GDM1 (cell line): ENCODE measurements at regions not wholly inside any gene's neighbourhood (a gene's known extent, or its start where the extent isn't known, plus 50 kb on each side); places are given as distances from the start of the nearest gene placed in this dataset.

Experiments used
- DNase-seq: peaks from one replicate; lab custom pipeline; 2025; lab: John Stamatoyannopoulos, UW

DNA sequence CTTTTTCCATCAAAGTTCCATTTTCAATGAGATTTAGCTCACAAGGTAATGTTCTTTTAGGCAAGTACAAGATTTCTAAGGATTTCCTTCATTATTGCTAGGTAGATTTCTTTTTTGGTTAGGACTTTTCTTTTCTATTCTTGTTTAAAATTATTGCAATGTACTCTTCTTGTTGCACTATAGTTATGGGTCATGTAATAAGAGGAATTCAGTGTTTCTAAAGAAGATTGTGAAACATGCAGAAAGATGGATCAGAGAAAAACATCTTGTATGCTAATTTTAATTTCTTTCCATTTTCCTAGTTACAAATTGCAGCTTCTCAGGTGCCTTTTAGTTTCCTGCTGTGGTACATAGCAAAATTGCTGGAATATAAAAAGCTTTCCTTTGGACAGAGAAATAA, 56.1 kb downstream of the BTG1 start:
- no peak for DNase-seq

- no peak for DNase-seq
Measured at GRCh38 chr12:92088805-92089204, 56.8 kb downstream of the BTG1 start.

DNA sequence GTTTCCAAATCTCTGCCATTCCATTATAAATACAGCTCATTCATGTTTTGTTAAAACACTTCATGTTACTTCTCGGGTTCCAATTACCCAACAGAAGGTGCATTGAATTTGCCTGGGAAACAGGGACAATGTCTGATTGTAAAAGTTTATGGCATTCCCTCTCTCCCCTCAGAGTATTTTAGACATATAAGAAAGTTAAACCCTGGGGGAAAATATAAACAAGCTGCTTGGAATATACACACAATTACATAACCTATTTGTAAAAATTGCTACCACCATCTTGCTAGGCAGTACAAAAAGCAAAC, 60.0 kb downstream of the BTG1 start:
- no peak for DNase-seq

GRCh38 chr12:92085040-92085735, 60.5 kb downstream of the BTG1 start:
- DNase-seq: no peak

GRCh38 chr12:92080911-92081285, 64.7 kb downstream of the BTG1 start:
- DNase-seq: no peak

DNA sequence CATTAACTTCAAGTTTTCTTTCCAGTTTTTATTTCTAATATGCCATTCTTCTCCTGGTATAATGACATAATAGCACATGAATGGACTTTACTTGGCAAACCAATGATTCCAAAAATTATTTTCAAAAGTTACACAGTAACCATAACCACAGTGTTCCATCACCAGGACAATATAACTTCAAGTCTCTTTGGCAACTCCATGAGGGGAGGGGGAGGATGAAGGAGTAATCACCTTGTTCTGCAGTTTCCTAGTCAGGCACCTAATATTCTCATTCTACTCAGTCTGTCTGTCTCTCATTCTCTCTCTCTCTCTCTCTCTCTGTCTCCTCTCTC, 66.6 kb downstream of the BTG1 start:
- DNase-seq: no peak

DNA sequence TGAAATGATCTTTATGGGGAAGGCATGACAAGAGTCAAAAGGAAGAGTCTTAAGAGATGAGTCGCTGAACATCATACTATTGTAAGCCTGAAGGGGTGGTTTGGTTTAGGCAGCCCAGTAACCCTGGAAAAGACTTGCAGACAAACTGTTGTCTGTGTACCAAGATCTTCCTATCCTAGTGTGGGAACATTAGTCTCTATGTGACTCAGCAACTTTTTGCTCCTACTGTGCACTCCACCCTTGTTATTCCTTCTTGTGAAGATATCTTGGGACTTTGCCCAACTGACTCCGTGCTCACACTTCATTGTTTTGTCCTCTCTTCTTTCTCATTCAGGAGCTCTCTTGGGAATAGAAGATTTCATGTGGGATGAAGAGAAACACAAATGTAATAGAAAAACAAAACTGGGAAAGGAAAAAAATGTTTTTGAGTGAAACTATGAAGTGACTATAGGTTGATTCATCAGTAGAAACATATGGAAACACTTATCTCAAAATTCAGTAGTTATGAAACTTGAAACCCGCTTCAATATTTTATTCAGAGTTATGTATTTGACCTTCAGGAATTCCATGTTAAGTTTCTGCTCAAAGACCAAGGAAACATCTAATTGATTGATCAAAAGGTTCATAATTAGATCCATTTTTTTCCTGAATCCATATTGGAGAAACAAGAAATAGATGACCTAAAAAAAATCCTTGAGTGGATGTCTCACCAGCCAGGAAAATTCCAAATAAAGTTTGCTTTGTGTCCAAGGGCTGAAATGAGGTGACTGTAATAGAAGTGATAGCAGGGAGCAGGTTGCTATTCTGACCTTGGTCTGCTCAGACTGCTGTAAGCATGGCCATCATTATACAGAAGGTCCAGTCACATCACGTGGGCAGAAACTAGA, 67.2 kb downstream of the BTG1 start:
- DNase-seq: no peak

GRCh38 chr12:92077530-92077929, 68.1 kb downstream of the BTG1 start:
- no peak for DNase-seq

DNA sequence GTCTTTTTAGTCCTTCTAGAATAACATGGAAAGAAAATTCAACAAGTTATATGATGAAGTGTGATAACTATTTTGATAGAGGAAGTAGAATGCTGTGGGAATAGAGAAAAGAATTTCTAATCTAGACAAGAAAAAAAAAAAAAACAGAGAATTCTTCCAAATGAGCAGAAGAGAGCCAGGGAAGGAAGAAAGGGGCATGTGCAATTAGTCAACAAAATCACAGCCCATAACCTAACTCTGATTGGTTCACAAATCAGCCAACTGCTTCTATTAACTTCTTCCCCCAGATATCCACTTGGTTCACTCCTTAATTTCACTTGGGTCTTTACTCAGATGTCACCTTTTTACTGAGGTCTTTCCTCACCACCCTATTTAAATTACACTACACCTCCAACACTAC, 69.5 kb downstream of the BTG1 start:
- DNase-seq: no peak

GRCh38 chr12:92075425-92075914, 70.2 kb downstream of the BTG1 start:
- no peak for DNase-seq

- DNase-seq: no peak
Measured at GRCh38 chr12:92074889-92075288, 70.8 kb downstream of the BTG1 start.

DNA sequence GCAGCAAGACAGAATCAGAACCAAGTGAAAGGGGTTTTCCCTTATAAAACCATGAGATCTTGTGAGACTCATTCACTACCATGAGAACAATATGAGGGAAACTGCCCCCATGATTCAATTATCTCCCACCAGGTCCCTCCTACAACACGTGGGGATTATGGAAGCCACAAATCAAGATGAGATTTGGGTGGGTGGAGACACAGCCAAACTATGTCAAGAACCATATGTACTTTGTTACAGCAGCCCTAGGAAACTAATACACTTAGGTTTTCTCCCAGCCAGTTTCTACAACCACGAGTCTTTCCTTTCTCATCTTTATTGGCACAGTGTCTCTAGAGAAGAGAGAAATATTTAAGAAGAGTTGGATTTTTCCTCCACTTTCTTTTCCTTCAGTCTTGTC, 72.6 kb downstream of the BTG1 start:
- no peak for DNase-seq

DNA sequence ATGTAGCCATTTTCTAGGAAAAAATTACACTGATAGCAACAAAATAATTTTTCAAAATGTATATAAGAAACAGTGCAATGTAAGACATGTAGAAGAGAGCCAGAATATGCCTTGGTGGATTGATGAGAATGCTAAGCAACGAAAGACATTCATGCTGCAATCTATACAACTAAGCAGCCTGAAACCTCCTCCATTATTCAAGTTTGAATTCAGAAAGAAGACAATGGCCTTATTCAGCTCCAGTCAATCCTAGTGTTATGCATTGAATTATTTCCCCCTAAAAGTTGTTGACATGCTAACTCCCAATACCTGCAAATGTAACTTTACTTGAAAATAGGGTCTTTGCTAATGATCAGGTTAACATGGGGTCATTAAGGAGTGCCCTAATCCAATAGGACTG, 73.5 kb downstream of the BTG1 start:
- DNase-seq: no peak

DNA sequence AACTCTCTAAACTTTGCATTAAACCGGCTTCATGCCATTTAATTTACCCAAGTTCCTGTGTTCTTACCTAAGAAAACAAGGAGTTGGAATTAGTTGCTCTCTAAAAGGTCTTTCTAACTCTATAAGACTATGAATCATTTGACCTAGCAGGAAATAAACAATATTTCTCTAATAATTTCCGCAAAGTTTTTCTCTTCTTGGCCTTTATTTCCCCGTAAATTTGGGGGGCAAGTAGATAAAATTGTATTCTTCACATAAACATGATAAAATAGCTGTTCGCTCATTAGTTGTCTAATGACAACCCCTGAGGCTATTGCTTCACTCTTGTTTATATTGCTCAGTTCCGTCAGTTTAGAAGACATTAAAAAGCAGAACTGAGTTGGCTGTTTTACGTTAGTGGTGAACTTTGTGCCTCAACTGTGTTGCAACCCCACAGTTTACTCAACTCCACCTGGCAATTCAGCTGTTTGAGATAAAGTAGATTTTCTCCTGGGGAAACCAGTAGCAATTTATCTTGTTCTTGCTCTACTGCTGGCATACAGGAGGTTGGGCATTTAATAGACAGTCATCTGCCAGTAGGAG, 74.7 kb downstream of the BTG1 start:
- DNase-seq: no peak

- DNase-seq: no peak
Measured at GRCh38 chr12:92070054-92070863, 75.4 kb downstream of the BTG1 start.

DNA sequence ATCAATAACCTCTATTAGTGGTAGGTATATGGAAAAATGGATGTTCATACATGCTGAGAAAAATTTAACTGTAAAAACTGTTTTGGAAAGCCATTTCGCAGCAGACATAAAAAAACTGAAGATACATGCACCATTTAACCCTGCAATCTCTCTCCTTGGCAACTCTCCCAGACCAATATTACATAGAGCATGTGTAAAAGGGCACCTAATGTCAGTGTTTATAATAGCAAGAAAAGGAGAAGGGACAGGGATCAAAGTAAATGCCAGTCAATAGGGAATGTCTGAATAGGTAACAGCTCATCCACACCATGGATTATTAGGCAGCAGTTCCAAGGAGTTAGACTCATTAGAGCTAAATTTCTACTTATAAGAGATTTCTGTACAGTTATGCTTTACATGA, 77.2 kb downstream of the BTG1 start:
- DNase-seq: no peak

DNA sequence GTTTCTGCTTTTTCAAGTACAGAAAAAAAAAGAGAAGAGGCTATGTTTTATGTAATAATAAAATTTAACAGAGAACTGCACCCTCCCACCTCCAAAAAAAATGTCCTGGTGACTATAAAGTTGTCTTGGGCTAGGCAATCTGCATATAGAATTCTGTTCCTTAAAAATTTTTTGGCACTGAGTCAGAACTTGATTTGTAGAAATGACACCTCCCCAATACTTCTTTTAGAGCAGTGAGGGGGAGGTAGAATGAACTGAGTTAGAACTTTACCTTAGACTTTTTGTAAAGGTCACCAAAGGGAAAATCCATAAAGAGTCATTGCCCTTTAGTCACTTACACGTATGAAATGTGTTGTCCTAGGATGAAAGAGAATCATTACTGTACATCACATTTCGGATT, 80.0 kb downstream of the BTG1 start:
- DNase-seq: no peak

DNA sequence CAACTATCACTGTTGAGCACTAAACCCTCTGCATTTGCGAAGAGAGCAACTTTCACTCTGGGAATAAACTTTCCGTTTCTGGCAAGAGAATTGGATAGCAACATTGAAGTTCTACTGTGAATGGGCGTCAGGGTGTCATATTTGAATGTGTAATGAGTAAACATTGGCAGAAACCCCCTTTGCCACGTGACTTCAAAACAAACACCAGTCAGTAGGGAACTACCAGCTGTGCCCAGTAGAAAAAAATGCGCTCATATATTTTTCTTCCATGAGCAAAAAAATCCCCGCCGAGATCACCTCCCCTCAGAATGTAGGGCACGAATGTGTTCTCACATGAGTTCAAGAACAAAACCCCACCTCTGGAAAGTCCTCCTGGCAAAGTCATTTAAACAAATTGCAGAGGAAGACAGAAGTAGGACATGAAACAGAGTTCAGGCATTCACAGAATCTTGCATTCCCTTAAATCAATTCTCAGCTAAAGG, 80.6 kb downstream of the BTG1 start:
- no peak for DNase-seq

GRCh38 chr12:92064422-92064821, 81.2 kb downstream of the BTG1 start:
- DNase-seq: no peak

DNA sequence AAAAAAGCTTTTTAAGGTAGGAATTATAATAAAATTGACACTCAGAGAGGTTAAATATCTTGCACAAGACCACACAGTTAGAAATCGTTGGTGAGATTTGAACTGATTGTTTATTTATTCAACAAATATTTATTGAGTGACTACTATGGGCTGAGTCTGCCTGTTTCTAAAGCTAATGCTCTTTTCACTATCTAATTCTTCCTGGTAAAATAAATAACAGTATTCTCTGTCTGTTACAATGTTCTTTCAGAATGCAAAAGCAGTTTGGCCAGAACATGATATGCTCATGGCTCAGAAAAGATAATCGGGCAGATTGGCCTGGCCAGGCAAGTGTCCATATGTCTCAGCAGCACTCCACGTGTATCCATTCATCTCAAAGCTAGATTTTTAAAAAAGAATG, 82.0 kb downstream of the BTG1 start:
- no peak for DNase-seq

DNA sequence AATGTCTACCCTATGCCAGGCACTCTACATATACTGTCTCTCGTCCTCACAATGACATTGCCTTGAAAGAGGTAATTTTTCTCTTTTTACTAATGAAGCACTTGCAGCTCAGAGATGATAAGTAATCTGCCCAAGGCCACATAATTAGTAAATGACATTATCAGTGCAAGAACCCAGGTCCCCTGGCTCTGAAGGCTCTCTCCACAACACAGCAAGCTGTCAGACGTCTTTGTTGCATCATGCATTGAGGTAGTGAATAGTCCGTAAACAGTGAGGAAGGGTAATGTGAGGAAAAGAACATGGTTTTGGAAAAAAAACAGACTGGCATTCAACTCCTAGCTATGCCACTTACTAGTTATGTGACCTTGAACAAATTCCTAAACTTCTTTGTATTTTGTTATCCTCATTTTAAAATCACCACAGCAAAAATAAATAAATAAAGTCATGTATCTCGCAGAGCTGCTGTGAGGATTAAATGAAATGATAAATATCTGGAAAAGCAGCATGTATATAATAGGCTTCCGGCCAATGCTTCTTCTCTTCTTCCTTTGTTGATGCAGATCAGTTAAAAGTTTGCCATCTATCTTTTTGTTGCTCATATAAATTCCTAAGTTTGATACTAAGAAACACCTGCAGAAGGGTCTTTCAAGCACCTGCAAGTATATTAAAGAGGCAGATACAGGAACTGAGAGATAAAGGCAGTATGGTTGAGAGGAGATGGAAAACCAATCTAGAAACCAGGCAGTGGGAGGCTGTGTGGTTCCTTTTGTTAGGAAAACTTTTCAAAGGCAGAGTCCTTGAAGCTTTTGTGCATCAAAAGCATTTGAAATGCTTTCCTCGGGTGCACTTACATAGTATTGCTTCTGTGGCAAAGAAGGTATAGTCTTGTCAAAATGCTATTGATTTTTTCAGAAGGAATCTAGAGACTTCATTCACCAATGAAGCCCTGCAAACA, 82.8 kb downstream of the BTG1 start:
- DNase-seq: no peak
